ENCODE measurements at regions not wholly inside any gene's neighbourhood (a gene's known extent, or its start where the extent isn't known, plus 50 kb on each side); places are given as distances from the start of the nearest gene placed in this dataset.

GRCh38 chr3:28835751-28836150 is 445.1 kb upstream of the RBMS3 start:
- DNase-seq: no peak

- DNase-seq: no peak
These were observed 444.7 kb upstream of the RBMS3 start for GRCh38 chr3:28836199-28836598.

DNA sequence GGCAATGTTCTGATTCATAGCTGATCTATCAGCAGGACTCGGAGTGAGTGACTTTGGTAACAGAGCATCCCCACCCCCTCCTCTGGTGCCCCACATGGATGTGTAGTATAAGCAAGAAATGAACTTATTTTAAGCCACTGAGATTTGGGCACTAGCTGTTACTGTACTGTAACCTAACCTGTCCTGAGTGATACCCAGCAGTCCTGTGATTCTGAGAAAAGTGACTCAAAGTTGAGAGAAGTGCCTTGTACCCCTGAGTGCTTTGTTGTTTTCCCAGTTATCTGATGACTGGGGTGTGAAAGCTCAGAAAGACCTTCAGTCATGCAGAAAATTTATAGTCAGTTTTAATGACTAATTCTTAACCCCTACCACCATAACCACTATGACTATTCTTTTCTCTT is 439.9 kb upstream of the RBMS3 start:
- DNase-seq: no peak

GRCh38 chr3:28841441-28841840 is 439.4 kb upstream of the RBMS3 start:
- DNase-seq: no peak

DNA sequence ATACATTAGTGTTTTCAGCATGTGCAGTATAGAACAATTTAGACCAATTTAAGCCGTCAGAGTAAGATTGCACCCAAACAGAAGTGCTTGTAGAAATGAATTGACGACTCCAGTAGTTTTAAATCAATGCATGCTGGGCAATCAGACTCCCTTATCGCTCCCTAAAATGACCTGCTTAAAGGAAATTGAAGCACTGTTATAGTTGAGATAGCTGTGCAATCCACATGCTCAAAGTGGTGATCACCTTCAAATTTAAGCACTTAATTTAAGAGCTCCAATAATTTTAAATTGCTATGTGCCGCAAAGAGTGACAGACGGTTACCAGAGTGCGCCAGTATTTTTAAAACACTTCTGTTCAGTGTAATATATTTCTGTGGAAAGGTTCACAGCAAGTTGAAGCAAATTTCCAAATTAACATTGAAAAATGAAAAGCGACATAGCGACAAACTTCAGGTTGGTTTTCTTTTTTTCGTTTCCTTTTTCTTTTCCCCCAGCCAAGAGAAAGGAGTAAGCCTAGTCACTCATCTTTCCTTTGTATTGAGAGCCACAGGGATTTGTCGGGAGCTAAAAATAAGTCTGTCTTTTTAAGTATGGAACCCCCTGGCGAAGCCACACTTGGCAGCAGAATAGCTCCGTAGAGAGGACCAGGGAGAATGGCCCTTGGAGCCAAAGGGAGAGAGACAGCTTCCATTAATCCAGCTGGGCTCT is 436.4 kb upstream of the RBMS3 start:
- DNase-seq: no peak

DNA sequence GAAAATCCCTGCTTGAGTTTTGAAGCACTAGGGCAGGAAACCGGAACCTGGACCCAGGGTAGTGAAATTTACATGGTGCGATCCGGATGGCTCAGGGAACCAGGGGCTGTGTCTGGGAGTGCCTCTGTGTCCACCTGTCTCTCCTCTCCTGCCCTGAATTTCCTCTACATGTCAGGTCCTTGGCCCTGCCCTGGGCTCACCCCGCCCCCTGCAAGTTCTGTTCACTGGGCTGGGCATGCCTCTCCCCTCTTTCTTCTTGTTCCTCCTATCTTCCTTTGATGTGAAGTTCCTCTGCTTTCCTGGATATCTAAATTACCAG is 435.9 kb upstream of the RBMS3 start:
- DNase-seq: no peak

DNA sequence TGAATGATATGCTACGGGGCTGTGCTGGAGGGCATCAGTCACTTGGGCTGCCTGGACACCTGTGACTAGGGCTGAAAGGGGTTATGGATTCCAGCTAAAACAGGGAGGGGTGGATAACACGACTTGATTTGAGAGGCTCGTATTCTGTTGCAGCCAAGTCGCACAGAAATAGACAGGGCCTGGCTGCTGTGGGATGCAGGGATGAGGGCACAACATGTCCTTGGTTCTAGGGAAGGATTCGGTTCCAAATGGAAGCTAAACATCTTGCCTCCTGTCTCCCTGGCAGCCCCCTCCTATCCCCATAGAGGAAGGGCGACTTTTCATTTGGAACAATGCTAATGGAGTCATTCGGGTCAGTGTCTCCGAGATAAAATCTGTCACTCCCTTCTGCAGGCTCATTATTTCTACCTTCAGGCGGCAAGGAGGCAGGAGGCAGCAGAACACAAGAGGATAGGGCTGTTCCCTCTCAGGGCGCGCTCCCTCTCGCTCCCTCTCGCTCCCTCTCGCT is 433.8 kb upstream of the RBMS3 start:
- DNase-seq: no peak

- DNase-seq: no peak
These were observed 433.1 kb upstream of the RBMS3 start for GRCh38 chr3:28847736-28848135.

DNA sequence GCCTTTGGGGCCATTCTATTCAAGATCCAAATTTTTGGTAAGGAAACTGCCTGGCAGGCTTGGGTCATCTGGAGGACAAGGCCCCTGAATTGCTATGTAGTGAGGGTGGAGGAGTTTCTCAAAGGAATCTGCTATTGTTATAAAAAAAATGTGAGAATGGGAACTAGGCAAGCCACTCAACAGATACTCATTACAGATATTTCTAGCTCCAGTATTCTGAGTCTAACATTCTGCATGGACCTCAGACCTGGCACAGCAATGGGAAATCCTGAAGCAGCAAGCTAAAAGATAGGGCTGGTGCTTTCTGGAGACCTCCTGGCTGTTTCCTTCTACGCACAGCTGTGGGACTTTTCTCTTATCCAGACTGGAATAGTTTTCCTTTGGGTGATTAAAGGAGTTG is 430.7 kb upstream of the RBMS3 start:
- no peak for DNase-seq

- no peak for DNase-seq
These were observed 427.0 kb upstream of the RBMS3 start for GRCh38 chr3:28853830-28854229.

DNA sequence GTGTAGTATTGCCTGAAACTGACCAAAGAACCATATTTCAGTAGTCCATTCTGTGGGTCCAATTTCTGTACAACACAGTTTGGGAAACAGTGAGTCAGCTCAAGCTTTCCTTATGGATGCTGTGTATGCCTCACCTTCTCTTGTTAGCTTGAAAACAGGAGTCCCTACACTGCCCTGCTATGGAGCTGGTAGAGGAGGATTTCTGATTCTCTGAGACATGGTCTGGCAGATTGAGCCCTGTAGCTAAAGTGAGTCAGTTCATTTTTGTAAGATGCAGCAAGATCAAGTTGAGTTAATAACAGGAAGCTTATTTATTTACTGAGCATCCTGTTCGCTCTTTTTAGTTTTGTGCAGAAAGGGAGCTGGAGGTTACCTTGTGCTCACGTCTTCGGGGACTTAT is 424.1 kb upstream of the RBMS3 start:
- no peak for DNase-seq

GRCh38 chr3:28859897-28860296 is 421.0 kb upstream of the RBMS3 start:
- DNase-seq: no peak

- no peak for DNase-seq
These were observed 420.6 kb upstream of the RBMS3 start for GRCh38 chr3:28860307-28860706.

GRCh38 chr3:28863186-28863585 is 417.7 kb upstream of the RBMS3 start:
- no peak for DNase-seq

DNA sequence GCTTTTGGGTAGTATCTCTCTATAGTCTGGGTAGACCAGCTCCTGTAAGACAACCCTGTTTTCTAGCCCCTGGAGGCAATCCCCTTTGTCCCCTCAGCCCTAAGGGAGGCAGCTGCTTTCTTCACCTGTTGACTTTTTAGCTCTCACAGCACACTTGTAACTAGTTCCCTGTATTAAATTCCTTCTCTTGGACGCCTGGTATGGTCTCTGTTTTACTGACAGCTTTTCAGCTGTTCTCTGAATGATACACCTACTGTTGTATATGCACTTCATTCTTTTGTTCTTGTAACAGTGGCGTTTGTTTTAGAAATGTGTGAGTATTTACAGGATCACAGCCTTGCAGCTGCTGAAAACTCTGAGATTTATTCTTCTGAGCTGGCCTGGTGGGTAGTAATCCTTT is 413.0 kb upstream of the RBMS3 start:
- DNase-seq: no peak

GRCh38 chr3:28868897-28869296 is 412.0 kb upstream of the RBMS3 start:
- DNase-seq: no peak

DNA sequence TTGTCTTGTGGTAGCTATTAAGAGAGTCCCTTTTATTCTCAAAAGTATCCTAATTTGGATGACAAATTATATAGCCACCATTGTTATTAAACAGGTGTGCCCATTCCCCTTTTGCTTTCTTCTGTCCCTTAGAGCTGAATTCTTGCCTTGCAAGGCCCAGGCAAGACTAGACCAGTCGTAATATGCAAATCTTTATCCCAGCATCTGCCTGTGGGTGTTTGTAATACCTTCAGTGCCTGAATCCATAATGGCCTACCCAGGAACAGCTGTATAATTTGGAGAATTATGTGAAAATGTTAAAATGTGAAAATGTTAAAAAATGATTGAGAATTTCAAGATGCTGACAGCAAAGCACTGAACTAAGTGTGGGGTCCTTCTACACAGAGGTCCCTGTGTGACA is 403.0 kb upstream of the RBMS3 start:
- DNase-seq: no peak

DNA sequence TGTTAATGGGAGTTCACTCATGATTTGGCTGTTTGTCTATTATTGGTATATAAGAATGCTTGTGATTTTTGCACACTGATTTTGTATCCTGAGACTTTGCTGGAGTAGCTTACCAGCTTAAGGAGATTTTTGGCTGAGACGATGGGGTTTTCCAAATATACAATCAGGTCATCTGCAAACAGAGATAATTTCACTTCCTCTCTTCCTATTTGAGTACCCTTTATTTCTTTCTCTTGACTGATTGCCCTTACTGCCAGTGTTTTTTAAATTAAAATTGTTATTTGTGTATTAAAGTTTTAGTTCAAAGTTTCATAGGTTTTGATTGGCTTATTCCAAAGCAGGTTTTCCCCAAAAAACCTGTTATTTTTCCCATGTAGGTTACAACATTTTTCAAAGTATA is 390.5 kb upstream of the RBMS3 start:
- no peak for DNase-seq

DNA sequence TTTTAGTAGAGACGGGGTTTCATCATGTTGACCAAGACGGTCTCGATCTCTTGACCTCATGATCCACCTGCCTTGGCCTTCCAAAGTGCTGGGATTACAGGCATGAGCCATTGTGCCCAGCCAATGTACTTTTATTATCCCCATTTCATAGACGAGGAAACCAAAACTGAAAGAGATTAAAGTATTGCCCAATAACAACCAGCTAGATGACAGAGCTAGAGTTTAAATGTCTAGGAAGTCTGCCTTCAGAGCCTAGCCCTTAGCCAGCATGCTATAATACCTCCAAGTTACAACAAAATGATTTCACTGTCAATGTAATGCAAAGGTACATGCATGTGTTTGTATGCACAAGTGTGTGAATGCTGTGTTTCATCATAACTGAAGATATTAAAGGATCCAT is 389.4 kb upstream of the RBMS3 start:
- no peak for DNase-seq

- no peak for DNase-seq
These were observed 380.6 kb upstream of the RBMS3 start for GRCh38 chr3:28900301-28900700.

DNA sequence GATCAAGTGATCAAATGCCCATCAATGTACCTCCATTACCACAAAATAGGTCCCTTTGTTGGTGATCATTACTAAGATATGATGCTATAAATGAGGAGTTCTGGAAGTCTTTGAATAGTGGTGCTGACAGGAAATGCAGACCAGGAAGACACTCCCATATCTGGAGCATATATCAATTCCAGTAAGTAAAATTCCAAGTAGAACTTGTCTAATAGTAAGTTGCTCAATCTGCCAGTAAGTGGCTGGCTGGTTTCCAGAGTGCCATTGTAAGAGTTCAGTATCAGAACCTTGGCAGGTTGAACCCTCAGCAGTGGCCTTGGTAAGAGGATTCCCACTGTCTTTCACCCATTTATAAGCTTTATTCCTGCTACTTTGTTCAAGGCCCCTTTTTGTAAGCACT is 379.9 kb upstream of the RBMS3 start:
- DNase-seq: no peak

DNA sequence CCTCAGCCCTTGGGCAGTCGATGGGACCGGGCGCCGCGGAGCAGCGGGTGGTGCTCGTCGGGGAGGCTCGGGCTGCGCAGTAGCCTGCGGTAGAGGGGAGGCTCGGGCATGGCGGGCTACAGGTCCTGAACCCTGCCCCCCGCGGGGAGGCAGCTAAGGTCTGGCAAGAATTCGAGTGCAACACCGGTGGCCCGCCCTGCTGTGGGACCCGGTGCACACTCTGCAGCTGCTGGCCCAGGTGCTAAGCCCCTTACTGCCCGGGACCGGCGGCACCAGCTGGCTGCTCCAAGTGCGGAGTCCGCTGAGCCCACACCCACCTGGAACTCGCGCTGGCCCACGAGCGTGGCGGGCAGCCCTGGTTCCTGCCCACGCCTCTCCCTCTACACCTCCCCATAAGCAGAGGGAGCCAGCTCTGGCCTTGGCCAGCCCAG is 377.7 kb upstream of the RBMS3 start:
- DNase-seq: no peak

DNA sequence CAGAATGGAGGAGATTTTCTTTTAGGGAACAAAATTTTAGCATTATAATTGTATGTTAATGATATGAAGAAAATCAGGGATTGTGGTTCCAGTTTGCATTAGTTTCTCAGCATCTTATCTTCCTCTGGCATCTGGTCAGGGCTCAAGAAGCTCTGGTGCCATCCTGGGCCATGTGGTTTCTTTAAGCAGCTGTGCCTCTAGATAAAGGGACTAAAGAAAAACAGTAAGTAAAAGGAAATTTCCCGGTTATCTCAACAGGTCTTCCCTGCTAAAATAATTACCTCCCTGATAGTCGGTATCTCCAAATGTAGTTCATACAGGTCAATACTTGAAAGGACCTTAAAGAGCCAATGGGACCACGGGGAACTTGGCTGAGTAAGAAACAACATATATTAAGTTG is 375.1 kb upstream of the RBMS3 start:
- DNase-seq: no peak

DNA sequence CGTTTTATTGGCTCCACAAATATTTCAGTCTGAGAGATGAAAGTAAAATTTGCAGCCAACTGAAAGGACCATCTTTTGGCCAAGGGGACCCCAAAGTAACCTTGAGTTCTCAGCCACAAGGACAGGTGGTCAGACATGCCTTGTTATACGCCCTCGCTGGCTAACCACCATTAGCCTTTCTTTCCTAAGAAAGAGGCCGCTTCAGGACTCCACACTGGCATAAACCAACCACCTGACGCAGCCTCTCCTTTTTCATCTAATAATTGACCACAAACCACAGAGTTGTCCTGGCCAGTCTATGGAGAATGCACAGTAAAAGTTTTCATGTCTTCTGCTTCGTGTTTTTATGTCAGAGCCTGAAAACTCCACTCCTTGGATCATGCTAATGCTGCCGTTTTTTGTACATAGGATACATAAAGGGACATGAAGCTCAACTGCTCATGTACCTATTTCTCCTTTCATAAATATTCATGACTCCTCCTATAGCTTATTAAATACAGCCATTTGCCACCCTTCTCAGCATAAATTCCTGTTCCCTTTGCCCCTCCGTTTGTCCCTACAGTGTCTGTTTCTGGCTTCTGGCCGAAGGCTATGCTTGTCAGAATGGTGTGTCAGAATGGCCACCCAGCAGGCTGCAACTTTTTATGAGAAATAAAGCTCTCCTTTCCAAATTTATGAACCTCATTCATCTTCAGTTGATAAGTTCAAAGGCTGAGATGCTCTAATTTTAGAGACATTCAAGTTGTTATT is 374.1 kb upstream of the RBMS3 start:
- no peak for DNase-seq

DNA sequence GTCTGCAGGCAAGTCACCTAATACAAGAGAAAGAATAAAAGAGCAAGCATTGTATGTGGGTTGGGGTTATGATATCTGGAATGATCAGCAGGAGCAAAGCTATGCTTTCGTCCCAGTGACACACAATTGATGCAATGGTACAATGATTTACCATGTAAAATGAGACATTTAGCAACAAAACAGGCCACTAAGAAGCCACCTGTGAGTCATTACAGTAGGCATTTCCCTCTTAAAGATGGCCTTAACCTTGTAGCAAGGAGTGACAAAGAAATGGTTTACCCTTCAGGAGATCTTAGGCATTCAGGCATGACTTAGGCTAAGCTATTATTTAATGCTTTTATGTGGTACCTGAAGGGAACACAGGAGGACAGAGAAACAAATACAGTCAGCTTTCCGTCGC is 373.3 kb upstream of the RBMS3 start:
- no peak for DNase-seq

Measured in activated effector memory CD4-positive, alpha-beta T cell treated with anti-CD3 and anti-CD28 coated beads, Interleukin-2, amount 50 U/mL, for 16 hours (primary cell).